ENCODE measurements at regions not wholly inside any gene's neighbourhood (a gene's known extent, or its start where the extent isn't known, plus 50 kb on each side); places are given as distances from the start of the nearest gene placed in this dataset.

- Histone ChIP-seq H3K9me3 (no peaks in the 10 kb centered on the region), H3K36me3 (no peaks in the 10 kb centered on the region), H3K4me1 (no peaks in the 10 kb centered on the region), H3K4me3 (no peak overlapping the region), H3K27me3 (ENCODE audit: low read depth) (no peaks in the 10 kb centered on the region), H3K27ac (no peak overlapping the region)
- intact Hi-C loops (cut with DNase I): no loop called here
- DNase-seq (no peak), ATAC-seq (no peak)
- no peak for TF ChIP-seq CTCF (IDR thresholded peaks at IDR 0.05)
Observed at GRCh38 chr2:53252115-53252514, 515.5 kb upstream of the CHAC2 start.

- Histone ChIP-seq H3K4me1 (no peaks in the 10 kb centered on the region), H3K27me3 (ENCODE audit: low read depth) (no peaks in the 10 kb centered on the region), H3K27ac (peak overlapping the region; percentile 26), H3K4me3 (no peak overlapping the region), H3K9me3 (no peaks in the 10 kb centered on the region), H3K36me3 (no peaks in the 10 kb centered on the region)
- no peak for TF ChIP-seq CTCF (IDR thresholded peaks at IDR 0.05)
- ATAC-seq (no peak), DNase-seq (no peak)
- intact Hi-C loops (cut with DNase I): no loop called here
Observed at GRCh38 chr2:53247956-53248735, 519.5 kb upstream of the CHAC2 start.

GRCh38 chr2:53243430-53243829, 524.2 kb upstream of the CHAC2 start:
- intact Hi-C loops (cut with DNase I): no loop called here
- TF ChIP-seq CTCF (IDR thresholded peaks at IDR 0.05): no peak

GRCh38 chr2:53242090-53242489, 525.5 kb upstream of the CHAC2 start:
- H3K27me3 ChIP-seq (ENCODE audit: low read depth): no peaks in the 10 kb centered on the region
- TF ChIP-seq CTCF (IDR thresholded peaks at IDR 0.05): no peak
- H3K36me3 ChIP-seq: no peaks in the 10 kb centered on the region

More at GRCh38 chr2:53243430-53243829, 524.2 kb upstream of the CHAC2 start:
- ATAC-seq: no peak
- H3K4me1 ChIP-seq: no peaks in the 10 kb centered on the region
- H3K9me3 ChIP-seq: no peaks in the 10 kb centered on the region
- H3K36me3 ChIP-seq: no peaks in the 10 kb centered on the region
- no peak overlapping the region for H3K4me3 ChIP-seq
- no peak for DNase-seq
- no peaks in the 10 kb centered on the region for H3K27me3 ChIP-seq (ENCODE audit: low read depth)
- no peak overlapping the region for H3K27ac ChIP-seq

GRCh38 chr2:53235836-53236582, 531.6 kb upstream of the CHAC2 start:
- intact Hi-C loops (cut with DNase I): no loop called here
- H3K4me1 ChIP-seq: no peaks in the 10 kb centered on the region
- DNase-seq: no peak
- H3K4me3 ChIP-seq: no peak overlapping the region
- TF ChIP-seq CTCF (IDR thresholded peaks at IDR 0.05): no peak
- no peaks in the 10 kb centered on the region for H3K27me3 ChIP-seq (ENCODE audit: low read depth)
- ATAC-seq: no peak
- no peaks in the 10 kb centered on the region for H3K36me3 ChIP-seq
- H3K9me3 ChIP-seq: no peaks in the 10 kb centered on the region
- no peak overlapping the region for H3K27ac ChIP-seq

More at GRCh38 chr2:53242090-53242489, 525.5 kb upstream of the CHAC2 start:
- DNase-seq (no peak), ATAC-seq (no peak)
- Histone ChIP-seq H3K4me3 (no peak overlapping the region), H3K4me1 (no peaks in the 10 kb centered on the region), H3K9me3 (no peaks in the 10 kb centered on the region), H3K27ac (no peak overlapping the region)
- intact Hi-C loops (cut with DNase I): no loop called here
